SK-N-SH (cell line): ENCODE measurements at regions not wholly inside any gene's neighbourhood (a gene's known extent, or its start where the extent isn't known, plus 50 kb on each side); places are given as distances from the start of the nearest gene placed in this dataset.

ENCODE experiments used
- CTCF ChIA-PET: fragments of 300-600, 350-600 bp; formaldehyde crosslinking; extraction: SDS; loops from one replicate; lab custom pipeline; 2021; lab: Yijun Ruan, JAX
- POLR2A ChIA-PET: fragments of 350-600 bp; sonication (Branson Sonifier 250); formaldehyde crosslinking; extraction: SDS; loops from one replicate; lab custom pipeline; 2020; ENCODE audit warnings: antibody characterized with exemption, inconsistent platforms; lab: Yijun Ruan, JAX
- DNase-seq: peaks from one replicate; pipeline ENCODE4 v3.0.0; 2012
- H2AFZ ChIP-seq: fragments of 200-600 bp; sonication (generic); 2 replicates; pipeline ENCODE4 v1.8.1; 2016; ENCODE audit warnings: antibody characterized with exemption, mild to moderate bottlenecking, low read depth
- H3F3A ChIP-seq: fragments of 200-600 bp; sonication (generic); replicated peaks from 2 replicates; pipeline ENCODE3; 2016; ENCODE audit warnings: antibody characterized with exemption, mild to moderate bottlenecking; ENCODE audit not compliant: insufficient read depth
- H3K27ac ChIP-seq, 2 experiments: fragments of 200-500 bp in 1 of 2; fragments of 200-600 bp in 1 of 2; sonication (Bioruptor generic) in 1 of 2; sonication (generic), shearing (Covaris generic) in 1 of 2; 2 replicates each; pipeline versions ENCODE4 v1.5.1 to v1.6.1; 2014 to 2016; ENCODE audit warnings: low read depth in 2 of 2, inconsistent platforms in 1 of 2, low read length in 1 of 2, mild to moderate bottlenecking in 1 of 2, mixed read lengths in 1 of 2
- H3K27me3 ChIP-seq: fragments of 200-600 bp; sonication (generic), shearing (Covaris generic); 2 replicates; pipeline ENCODE4 v1.6.1; 2016; ENCODE audit warnings: mixed run types; ENCODE audit not compliant: insufficient read depth
- H3K36me3 ChIP-seq, 2 experiments: fragments of 200-500 bp in 1 of 2; fragments of 200-600 bp in 1 of 2; sonication (Bioruptor generic) in 1 of 2; sonication (generic) in 1 of 2; replicated peaks in 1 of 2; 2 replicates each; pipeline versions ENCODE3 to v1.5.1; 2014 to 2016; ENCODE audit warnings: low read length in 1 of 2, mild to moderate bottlenecking in 1 of 2; ENCODE audit not compliant: insufficient read depth in 2 of 2, control insufficient read depth in 1 of 2
- H3K4me1 ChIP-seq, 2 experiments: fragments of 200-500 bp in 1 of 2; fragments of 200-600 bp in 1 of 2; sonication (Bioruptor generic) in 1 of 2; sonication (generic), shearing (Covaris generic) in 1 of 2; 2 replicates each; pipeline versions ENCODE4 v1.5.1 to v1.6.1; 2014 to 2016; ENCODE audit warnings: low read depth in 1 of 2, low read length in 1 of 2, mixed run types in 1 of 2; ENCODE audit not compliant: insufficient read depth in 2 of 2, control insufficient read depth in 1 of 2
- H3K4me2 ChIP-seq: fragments of 200-600 bp; sonication (generic), shearing (Covaris generic); 2 replicates; pipeline ENCODE4 v1.6.1; 2017; ENCODE audit warnings: mixed run types
- H3K4me3 ChIP-seq, 2 experiments: fragments of 200-500 bp in 1 of 2; fragments of 200-600 bp in 1 of 2; sonication (Bioruptor generic) in 1 of 2; sonication (generic), shearing (Covaris generic) in 1 of 2; 2 replicates each; pipeline versions ENCODE4 v1.5.1 to v1.8.1; 2014 to 2016; ENCODE audit warnings: low read depth in 2 of 2, inconsistent platforms in 1 of 2, low read length in 1 of 2, mild to moderate bottlenecking in 1 of 2, mixed read lengths in 1 of 2, moderate library complexity in 1 of 2
- H3K79me2 ChIP-seq: fragments of 200-600 bp; sonication (generic); 2 replicates; pipeline ENCODE4 v1.8.1; 2017; ENCODE audit warnings: mild to moderate bottlenecking; ENCODE audit not compliant: insufficient read depth
- H3K9ac ChIP-seq: fragments of 200-600 bp; sonication (generic); 2 replicates; pipeline ENCODE4 v1.6.1; 2017; ENCODE audit warnings: mixed run types
- H3K9me2 ChIP-seq: fragments of 200-600 bp; sonication (generic); 2 replicates; pipeline ENCODE4 v1.6.1; 2017; ENCODE audit warnings: mixed run types
- H3K9me3 ChIP-seq: fragments of 200-600 bp; sonication (generic); 2 replicates; pipeline ENCODE4 v1.6.1; 2017; ENCODE audit warnings: mixed run types, mild to moderate bottlenecking, moderate library complexity
- H4K20me1 ChIP-seq: fragments of 200-600 bp; sonication (generic); 2 replicates; pipeline ENCODE4 v1.6.1; 2017; ENCODE audit warnings: mild to moderate bottlenecking, mixed run types; ENCODE audit not compliant: insufficient read depth
- CHD2 ChIP-seq: fragments of 150-350 bp; IDR thresholded peaks from 2 replicates; pipeline ENCODE4 v1.6.1; 2018; ENCODE audit warnings: low read length; ENCODE audit not compliant: partially characterized antibody
- FOXJ3 ChIP-seq: sonication (generic); formaldehyde crosslinking; IDR thresholded peaks from 2 replicates; pipeline ENCODE4 v1.5.1; 2020; ENCODE audit warnings: mild to moderate bottlenecking, missing genetic modification reagents
- FOXM1 ChIP-seq: IDR thresholded peaks from 2 replicates; pipeline ENCODE4 v1.4.0; 2012; ENCODE audit warnings: low read depth, mild to moderate bottlenecking
- GATA2 ChIP-seq: sonication (generic); formaldehyde crosslinking; IDR thresholded peaks from 2 replicates; pipeline ENCODE4 v1.5.0; 2020; ENCODE audit warnings: mild to moderate bottlenecking, missing genetic modification reagents
- IRF3 ChIP-seq: fragments of 150-350 bp; IDR thresholded peaks from 2 replicates; pipeline ENCODE4 v1.6.1; 2016; ENCODE audit warnings: mild to moderate bottlenecking, low read depth, low read length
- JUND ChIP-seq: IDR thresholded peaks from 2 replicates; pipeline ENCODE4 v1.4.0; 2012
- MXI1 ChIP-seq: IDR thresholded peaks from 2 replicates; pipeline ENCODE4 v1.6.1; 2012; ENCODE audit warnings: mild to moderate bottlenecking, low read depth, low read length, improper control_type of control experiment
- NFIC ChIP-seq: IDR thresholded peaks from 2 replicates; pipeline ENCODE4 v1.4.0; 2012; ENCODE audit warnings: borderline replicate concordance
- RAD21 ChIP-seq: IDR thresholded peaks from 2 replicates; pipeline ENCODE4 v1.6.1; 2012; ENCODE audit warnings: mild to moderate bottlenecking, low read length
- RCOR1 ChIP-seq: fragments of 150-350 bp; IDR thresholded peaks from 2 replicates; pipeline ENCODE4 v1.6.1; 2017; ENCODE audit warnings: antibody characterized with exemption, low read length
- REST ChIP-seq: IDR thresholded peaks from 2 replicates; pipeline ENCODE4 v1.6.1; 2012; ENCODE audit warnings: mild to moderate bottlenecking, low read depth, low read length, moderate library complexity
- RFX5 ChIP-seq: IDR thresholded peaks from 2 replicates; pipeline ENCODE4 v1.6.1; 2012; ENCODE audit warnings: mild to moderate bottlenecking, improper control_type of control experiment, low read length
- RXRA ChIP-seq: IDR thresholded peaks from 2 replicates; pipeline ENCODE4 v1.4.0; 2012; ENCODE audit warnings: low read depth, mild to moderate bottlenecking, borderline replicate concordance
- SIN3A ChIP-seq: IDR thresholded peaks from 2 replicates; pipeline ENCODE4 v1.6.1; 2012; ENCODE audit warnings: low read depth, mild to moderate bottlenecking, low read length, moderate library complexity, borderline replicate concordance
- SMC3 ChIP-seq: IDR thresholded peaks from 2 replicates; pipeline ENCODE4 v1.6.1; 2012; ENCODE audit warnings: low read depth, low read length, improper control_type of control experiment
- TCF12 ChIP-seq: IDR thresholded peaks from 2 replicates; pipeline ENCODE4 v1.4.0; 2012
- USF1 ChIP-seq: IDR thresholded peaks from 2 replicates; pipeline ENCODE4 v1.4.0; 2012; ENCODE audit warnings: low read depth, borderline replicate concordance
- USF2 ChIP-seq: fragments of 150-350 bp; IDR thresholded peaks from 2 replicates; pipeline ENCODE4 v1.6.1; 2017; ENCODE audit warnings: antibody characterized with exemption, low read length, low read depth, borderline replicate concordance
- ZBTB33 ChIP-seq: IDR thresholded peaks from 2 replicates; pipeline ENCODE4 v1.4.0; 2012; ENCODE audit warnings: low read depth, borderline replicate concordance
- WGBS: methylation state at CpG from one replicate; pipeline ENCODE4 v1.1.6; 2017; ENCODE audit warnings: low lambda C conversion rate; 5-methylcytosine and 5-hydroxymethylcytosine counted together

- TF ChIP-seq IRF3, result no peak
- TF ChIP-seq GATA2, result no peak
- TF ChIP-seq, all 33 proteins: peak for 0
These were observed 268.6 kb downstream of the HAPSTR1 start (continued) for GRCh38 chr16:9360075-9360474.

- no peak for DNase-seq
- no peaks in the 10 kb centered on the region for H3K9me3 ChIP-seq
- H3K9me2 ChIP-seq, result 0 out of 2 replicates have a peak, but pooled peaks cover 3% of the 10 kb centered on the region
- H3K4me2 ChIP-seq, result no peak overlapping the region
- no peak overlapping the region for H2AFZ ChIP-seq
- TF ChIP-seq FOXJ3 (CRISPR knock-in tag) (no peak), GATA2 (no peak), USF1 (no peak), MXI1 (no peak)
- no peak overlapping the region for H3K4me3 ChIP-seq
- 32% methylated on average over 8 of the region's 8 CpGs for WGBS
- no peak overlapping the region for H3K9ac ChIP-seq
- ChIA-PET POLR2A (no interaction called here), CTCF (interaction anchor here (2.3 kb wide), 1 partner anchor 13 kb away, joined by 4 read pairs; no protein-coding TSS in a partner anchor)
- peaks cover 0 to 2% of the 10 kb centered on the region in 2 experiments; a peak in 1 of 4 replicates for H3K4me1 ChIP-seq
- no peaks in the 10 kb centered on the region for H3K27me3 ChIP-seq
- H3K36me3 ChIP-seq, result no peaks in the 10 kb centered on the region
- no peaks in the 10 kb centered on the region for H3K79me2 ChIP-seq
- no peaks in the 10 kb centered on the region for H4K20me1 ChIP-seq
- H3K27ac ChIP-seq, result no peak overlapping the region
- no peaks in the 10 kb centered on the region for H3F3A ChIP-seq
These were observed 270.6 kb downstream of the HAPSTR1 start for GRCh38 chr16:9362050-9362449.

GRCh38 chr16:9362604-9363003 is 271.2 kb downstream of the HAPSTR1 start:
- no peak for DNase-seq
- Histone ChIP-seq H3K9ac (no peak overlapping the region), H2AFZ (no peak overlapping the region), H3K4me1 (peaks cover 0 to 2% of the 10 kb centered on the region in 2 experiments; a peak in 1 of 4 replicates), H3F3A (no peaks in the 10 kb centered on the region), H3K4me2 (no peak overlapping the region), H4K20me1 (no peaks in the 10 kb centered on the region), H3K79me2 (no peaks in the 10 kb centered on the region), H3K27me3 (no peaks in the 10 kb centered on the region), H3K9me3 (no peaks in the 10 kb centered on the region), H3K36me3 (no peaks in the 10 kb centered on the region), H3K27ac (no peak overlapping the region), H3K9me2 (0 out of 2 replicates have a peak, but pooled peaks cover 2% of the 10 kb centered on the region), H3K4me3 (no peak overlapping the region)
- POLR2A ChIA-PET, result no interaction called here
- 6% methylated on average over 3 of the region's 3 CpGs for WGBS
- CTCF ChIA-PET, result interaction anchor here (2.3 kb wide), 1 partner anchor 13 kb away, joined by 4 read pairs; no protein-coding TSS in a partner anchor
- TF ChIP-seq FOXM1 (no peak), TCF12 (no peak), SIN3A (no peak), RCOR1 (no peak), RFX5 (no peak), ZBTB33 (no peak), JUND (no peak), REST (no peak), USF2 (no peak), SMC3 (no peak), CHD2 (no peak), NFIC (no peak), RXRA (no peak), RAD21 (no peak)
